Femur (tissue), 1 donor: ENCODE measurements at regions not wholly inside any gene's neighbourhood (a gene's known extent, or its start where the extent isn't known, plus 50 kb on each side); places are given as distances from the start of the nearest gene placed in this dataset.

Experiments
- DNase-seq: peaks from one replicate; pipeline ENCODE4 v3.0.0-alpha.2; 2017

DNA sequence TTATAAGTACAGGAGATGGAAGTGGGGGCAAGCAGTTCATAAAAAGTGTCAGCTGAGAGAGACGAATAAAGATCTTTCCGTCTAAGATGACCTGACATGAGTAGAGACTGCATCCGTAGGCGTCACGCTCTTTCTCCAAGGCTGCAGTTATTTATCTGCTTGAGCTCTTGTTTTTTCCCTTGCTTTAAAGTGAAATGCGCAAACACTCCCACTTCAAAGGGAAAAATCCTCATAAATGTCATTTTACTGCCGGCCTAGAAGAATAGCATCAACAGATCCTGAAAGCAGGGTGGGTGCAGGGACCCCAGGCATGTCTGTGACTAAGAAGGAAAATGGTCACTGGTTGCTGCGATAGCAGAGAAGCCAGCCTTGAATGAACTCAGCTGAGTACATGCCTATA is 647.4 kb downstream of the MED13L start:
- DNase-seq = no peak

DNA sequence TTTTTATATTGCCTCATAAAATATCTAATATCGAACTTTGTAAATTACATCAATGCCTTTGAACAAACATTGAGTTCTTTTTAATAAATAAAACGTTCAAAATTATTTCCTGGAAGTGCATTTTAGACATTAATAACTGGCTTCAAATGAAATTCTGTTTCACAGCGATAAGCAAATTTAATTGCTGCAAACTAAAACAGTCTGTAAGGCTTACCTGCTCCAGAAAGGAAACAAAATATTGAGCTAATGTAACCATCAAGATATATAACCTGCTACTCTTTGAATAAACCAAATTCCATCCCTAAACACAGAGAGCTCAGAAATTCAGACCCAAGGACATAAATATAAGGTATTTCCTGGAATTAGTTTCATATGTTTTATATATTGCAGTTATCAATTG is 651.3 kb downstream of the MED13L start:
- no peak for DNase-seq

DNA sequence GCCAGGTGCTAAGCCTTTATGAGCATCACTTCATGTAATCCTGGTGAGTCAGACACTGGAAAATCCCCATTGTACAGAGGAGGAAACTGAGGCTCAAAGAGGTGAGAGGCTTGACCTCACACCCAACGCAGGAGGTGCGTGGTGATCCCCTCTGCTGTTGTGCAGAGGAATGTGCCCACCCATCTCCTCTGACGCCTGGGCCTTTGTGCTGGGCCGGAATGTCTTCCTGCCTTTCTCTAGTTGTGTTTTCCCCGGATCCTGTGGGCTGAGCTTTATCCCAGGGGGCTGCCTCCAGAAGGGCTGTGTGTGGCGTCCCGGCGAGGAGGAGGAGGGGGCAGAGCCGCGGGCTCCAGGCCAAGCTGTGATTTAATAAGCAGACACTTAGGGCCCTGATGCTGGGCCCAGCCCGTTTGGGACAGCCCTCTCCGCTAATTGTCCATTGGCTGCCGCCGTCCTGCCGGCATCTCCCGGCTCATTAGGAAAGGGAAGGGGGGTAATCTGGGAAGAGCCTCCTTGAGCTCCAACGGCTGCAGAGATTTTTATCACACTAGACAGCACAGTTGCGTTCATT is 653.6 kb downstream of the MED13L start:
- DNase-seq = peak; percentile 56

DNA sequence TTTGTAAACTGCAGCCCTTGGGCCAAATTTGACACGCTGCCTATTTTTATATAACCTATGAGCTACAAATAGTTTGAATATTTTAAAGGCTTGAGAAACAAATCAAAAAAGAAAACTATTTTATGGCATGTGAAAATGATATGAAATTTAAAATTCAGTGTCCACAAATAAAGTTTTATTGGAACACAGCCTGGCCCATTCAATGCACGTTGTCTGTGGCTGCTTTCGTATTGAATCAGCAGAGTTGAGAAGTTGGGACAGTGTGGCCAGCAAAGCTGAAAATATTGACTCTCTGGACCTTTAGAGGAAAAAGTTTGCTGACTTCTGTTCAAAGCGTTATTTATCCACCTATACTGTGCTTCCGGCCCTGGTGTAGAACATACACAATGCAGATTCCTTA is 654.2 kb downstream of the MED13L start:
- no peak for DNase-seq

DNA sequence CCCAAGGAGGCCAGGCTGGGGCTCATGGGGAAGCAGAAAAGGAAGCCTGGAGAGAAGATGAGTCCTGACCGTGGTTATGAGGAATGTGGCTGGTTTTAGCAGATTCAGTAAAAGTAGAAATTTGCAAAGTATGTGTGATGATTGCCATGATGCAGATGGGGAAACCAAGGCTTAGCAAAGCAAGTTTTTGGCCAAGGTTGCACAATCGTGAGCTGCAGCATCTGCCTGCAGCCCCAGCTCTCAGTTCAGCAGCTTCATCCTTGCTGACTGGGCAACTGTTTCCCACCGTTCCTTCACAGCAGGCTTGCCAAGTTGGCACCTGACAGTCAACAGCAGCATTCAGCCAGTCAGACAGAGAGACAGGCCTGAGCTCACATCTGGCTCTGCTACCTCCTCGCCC is 656.7 kb downstream of the MED13L start:
- DNase-seq = no peak

DNA sequence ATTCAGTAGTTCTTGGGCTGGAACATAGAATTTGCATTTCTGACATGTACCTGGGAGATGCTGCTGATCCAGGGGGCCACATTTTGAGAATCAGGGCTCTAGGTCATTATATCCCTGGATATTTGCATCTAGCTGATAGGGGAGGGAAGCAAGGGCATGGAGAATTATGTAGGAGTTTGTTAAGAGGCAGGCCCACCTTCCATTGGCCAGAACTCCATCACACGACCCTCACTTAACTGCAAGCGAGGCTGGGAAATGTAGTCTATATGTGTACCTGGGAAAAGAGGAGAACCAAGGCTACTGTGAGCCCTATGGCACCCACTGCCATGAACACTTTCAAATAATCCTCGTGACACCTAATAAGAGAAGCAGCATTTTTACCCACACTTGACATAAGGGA is 657.6 kb downstream of the MED13L start:
- no peak for DNase-seq

DNA sequence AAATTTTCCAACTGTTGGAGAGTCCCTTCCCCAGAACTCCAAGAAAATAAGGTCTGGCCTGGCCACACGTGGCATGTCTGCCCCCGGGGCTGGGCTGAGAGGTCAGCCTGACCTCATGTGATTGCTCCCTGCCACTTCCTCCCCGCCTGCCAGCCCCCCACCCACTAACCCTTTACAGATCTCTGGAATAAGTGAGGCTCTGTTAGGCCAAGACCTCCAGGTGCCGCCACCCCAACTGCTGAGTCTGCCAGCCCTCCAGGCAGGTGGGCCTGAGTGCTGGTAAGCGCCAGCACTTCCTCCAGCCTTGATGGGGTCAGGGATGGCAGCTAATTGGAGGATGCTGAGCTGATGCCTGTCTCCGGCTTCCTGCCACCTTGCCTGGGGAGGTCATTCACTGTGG is 658.4 kb downstream of the MED13L start:
- DNase-seq = no peak

DNA sequence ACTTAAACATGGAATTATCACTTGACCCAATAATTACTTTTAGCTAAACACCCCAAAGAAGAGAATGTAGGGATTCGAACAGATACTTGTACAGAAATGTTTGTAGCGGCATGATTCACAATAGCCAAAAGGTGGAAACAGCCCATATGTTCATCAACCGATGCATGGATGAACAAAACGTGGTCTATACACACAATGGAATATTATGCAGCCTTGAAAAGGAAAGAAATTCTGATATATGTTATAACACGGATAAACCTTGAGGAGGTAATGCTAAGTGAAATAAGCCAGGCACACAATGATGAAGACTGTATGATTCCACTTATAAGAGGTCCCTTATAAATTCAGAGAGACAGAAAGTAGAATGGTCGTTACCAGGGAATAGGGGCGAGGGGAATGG is 659.4 kb downstream of the MED13L start:
- DNase-seq = no peak

DNA sequence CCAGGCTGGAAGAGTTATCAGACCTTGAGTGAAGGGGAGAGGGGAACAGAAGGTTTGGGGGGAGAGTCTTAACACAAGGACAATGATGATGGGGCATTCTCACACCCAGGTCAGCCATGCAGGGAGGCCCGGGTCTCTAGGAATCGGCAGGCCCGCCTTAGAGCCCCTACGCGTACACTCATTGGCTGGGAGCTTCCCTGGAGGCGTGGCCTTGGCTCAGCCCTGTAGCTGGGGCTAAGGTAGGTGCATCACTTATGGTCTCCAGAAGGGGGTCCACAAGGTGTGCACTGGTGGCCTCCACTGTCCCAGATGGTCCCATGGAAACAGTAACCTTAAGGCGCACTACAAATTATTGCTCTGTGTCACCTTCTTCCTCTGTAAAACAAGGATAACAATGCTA is 660.1 kb downstream of the MED13L start:
- no peak for DNase-seq

DNA sequence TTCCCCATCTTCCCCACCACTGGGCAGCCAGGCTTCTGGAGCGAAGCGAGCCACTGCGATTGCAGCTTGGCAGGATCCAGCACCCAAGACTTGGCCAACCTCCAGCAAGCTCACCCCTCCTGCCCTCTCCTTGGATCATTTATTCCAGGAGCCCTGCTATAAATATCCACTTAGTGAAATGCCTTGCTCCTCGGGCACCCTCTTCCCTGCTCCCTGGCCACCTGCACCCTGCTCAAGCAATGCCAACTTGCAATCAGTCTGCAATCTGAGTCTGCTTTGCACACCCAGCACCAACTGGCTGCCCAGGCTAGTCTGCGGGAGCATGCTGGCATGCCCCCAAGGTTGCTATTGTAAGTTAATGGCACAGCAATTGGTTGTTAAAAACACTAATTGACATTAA is 666.0 kb downstream of the MED13L start:
- no peak for DNase-seq

DNA sequence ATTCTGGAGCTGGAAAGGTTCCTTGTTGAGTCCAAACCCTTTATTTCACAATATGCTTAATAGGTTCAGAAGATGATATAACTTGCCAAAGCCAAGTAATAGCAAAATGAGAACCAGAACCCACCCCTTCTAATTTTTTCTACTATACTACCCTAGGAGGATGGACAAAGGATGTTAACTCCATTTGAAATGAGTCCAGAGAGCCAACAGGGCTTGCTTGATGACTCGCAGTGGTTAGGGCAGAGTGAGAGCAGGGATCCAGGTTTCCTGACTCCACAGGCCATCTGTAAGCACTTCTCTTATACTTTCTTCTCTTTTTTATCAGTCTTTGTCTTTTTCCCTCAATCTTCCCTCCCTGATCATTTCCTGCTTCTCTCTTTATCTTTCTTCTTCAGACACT is 668.1 kb downstream of the MED13L start:
- no peak for DNase-seq

DNA sequence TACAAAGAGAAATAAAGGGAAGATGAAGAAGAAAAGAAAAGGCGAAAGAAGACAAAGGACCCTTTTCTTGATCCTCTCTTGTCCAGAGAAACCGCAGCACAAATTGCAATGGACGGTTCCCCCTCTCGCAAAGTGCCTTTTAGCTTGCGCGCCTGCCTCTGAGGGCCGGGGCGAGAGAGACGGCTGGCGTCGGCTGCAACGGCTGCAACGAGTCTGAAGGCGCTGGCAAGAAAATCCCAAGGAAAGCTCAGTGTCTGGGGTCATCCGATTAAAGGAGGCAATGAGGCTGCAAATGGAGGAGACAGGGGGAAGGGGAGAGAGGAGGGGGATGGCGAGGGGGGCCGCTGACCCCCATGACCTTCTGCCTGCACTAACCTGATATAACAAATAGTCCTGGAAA is 671.5 kb downstream of the MED13L start:
- no peak for DNase-seq

DNA sequence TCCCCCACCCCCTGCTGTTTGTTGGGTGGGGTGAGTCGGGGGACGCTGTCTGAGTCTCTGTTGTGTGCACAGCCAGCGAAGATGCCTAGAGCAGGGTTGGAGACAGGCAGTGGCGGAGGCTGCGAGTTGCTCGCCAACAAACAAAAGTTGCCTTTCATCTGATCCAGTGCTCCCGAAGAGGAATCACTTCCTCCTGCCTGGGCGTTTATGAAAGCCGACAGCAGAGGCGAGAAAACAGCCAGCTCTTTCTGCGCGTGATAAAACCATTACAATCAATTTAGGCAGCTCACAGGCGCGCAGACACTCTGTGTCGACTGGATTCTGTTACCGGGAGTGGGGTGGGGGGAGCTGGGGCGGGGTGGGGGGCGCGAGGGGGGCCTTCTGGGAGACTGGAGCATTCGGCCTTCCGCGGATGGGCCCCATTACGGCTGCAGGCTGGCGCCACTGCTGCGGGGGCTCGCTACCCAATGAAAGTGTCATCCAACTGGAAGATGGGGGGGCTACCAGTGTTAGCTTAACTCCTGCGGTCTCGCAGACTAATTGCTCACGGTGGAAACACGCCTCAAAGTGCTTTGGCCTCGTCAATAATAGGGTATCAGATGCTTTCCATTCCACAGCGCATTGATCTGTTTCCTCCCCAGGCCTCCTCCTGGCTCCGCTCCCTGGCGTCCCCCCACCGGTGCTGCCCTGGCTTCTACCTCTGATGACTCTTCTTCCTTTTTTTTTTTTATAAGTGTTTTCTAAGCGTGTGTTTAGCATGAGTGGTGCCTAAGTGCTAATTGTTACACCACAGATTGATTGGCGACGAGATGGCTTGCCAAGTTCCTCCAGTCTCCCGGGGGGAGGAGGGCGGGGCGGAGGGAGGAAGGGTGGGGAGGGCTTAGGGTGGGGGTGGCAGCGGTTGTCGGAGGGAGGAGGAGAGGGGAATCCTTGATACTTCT is 678.4 kb downstream of the MED13L start:
- DNase-seq = peak; percentile 53

DNA sequence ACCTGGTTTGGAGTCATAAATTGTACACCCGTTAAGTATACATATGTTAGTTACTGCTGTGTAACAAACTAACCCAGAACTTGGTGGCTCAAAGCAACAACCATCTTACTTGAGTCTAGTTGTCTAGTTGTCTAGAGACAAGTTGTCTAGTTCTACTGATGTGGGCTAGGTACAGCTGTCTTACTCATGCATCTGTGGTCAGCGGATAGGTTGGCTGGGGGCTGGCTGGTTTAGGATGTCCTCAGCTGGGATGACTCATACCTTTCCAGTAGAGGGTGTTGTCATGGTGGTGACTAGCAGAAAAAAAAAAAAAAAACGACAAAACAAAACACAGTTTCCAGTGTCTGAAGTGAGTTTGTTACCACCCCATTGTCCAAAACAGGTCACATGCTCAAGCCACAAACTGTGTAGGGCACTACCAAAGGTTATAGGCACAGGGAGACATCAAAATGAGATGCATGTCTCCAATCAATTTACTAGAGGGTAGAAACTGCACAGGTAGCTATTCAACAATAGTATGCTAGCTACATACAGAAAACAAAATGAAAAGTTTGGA is 680.3 kb downstream of the MED13L start:
- no peak for DNase-seq

DNA sequence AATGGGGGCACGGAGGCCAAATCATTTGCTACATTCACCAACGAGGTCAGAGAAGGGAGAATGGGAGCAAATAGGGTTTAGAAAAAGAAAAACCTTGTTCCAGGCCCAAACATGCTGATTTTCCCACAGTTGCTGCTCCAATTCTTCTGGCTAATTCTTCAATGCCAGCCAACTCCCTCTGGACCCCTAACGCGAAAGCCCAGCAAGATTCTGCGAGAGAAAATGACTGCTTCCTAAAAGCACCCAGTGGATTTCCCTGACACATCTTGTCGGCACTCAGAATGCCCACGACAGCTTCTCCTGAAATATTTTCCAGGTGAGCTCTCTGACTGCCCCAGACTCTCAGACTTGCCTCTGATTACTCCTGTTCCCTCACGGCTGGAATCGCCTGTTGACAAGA is 689.4 kb downstream of the MED13L start:
- DNase-seq = no peak

DNA sequence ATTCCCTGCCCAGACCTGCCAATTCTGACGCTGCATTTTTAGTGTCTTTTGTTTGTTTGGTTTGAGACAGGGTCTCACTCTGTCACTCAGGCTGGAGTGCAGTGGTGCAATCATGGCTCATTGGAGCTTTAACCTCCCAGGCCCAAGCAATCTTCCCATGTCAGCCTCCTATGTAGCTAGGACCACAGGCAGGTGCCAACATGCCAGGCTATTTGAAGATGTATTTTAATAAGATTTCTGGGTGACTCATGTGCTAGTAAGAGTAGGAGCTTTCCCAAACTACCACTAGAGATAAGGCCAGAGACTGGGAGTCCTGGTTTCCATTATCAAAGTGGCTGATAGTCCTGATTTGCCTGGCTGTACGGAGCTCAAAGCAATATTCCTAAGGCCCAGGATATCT is 693.3 kb downstream of the MED13L start:
- DNase-seq = no peak

DNA sequence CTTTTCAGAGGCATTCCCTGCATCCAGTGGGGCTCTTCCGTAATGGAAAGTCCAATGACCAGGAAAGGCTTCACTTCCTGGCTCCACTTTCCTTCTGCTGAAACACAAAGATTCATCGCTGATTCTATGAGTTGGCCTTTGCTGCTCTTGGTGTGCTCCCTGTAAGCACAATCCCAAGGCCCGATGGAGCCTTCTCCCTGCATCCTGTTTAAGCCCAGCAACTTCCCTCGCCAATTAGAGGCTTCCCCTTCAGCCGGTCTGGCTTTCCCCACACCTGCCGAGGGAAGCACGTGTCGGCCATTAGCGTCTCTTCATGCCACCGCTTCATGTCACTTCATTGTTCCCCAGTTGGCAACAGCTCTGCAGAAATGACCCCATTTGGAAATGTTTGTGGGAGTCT is 693.9 kb downstream of the MED13L start:
- DNase-seq = peak; percentile 25

DNA sequence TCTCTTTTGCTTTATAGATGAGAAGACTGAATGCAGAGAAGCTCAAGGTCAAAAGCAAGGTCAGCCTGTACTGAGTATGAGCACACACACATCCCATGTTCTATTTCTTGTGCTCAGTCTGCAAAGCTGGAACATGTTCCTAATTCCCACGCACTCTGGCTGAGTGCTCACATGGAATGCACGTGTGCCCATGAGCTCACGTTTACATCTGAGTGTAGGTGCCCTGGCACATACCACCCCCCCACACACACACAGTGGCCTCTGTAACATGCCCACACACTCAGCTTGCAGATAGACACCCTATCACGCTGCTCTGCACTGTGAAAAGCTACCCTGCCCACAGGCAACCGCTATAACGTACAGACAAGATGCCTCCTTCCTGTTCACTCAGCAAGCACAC is 700.1 kb downstream of the MED13L start:
- no peak for DNase-seq

DNA sequence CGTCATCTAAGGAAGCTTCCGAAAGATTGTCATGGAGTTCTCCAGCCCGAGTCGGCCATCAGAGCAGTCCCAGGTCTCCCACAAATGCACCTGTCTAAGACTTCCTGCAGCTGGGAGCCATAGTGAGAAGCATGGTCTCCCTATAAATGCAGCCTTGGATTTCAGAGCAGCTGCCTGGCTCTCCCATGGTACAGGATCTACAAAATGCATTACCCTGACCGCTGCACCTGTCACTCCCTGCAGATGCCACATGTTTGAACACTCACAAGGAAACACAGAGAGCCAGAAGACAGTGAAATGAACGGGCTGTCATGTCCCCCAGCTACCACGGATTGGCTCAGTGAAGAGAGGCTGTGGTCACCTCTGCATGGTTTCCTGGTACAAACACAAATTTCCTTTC is 702.7 kb downstream of the MED13L start:
- no peak for DNase-seq

DNA sequence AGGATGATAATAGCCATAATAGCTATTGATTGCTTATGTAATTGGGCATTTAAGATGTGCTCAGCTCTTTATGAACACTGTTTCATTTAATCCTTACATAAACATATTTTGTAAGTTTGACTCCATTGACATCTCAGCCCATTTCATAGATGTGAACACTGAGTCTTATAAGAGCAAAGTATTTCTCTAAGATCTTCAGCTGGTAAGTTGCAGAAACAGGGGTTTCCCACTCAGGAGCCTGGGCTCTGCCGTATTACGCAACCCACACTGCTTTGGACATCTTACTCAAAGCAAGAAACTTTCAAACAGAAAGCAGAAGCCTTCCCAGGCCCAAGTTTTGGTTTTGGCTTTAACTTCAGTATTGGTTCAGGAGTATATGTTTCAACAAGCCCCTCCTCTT is 705.1 kb downstream of the MED13L start:
- DNase-seq = no peak

DNA sequence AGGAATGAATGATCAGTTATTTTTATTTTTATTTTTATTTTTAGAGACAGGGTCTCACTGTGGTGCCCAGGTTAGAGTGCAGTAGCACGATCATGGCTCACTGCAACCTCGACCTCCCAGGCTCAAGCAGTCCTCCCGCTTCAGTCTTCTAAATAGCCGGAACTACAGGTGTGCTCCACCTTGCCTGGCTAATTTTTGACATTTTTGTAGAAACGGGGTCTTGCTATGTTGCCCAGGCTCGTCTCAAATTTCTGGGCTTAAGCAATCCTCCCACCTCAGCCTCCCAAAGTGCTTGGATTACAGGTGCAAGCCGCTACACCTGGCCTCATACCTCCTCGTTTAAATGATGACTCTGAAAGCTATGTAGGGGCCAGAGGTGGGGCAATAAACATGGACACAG is 706.0 kb downstream of the MED13L start:
- no peak for DNase-seq

DNA sequence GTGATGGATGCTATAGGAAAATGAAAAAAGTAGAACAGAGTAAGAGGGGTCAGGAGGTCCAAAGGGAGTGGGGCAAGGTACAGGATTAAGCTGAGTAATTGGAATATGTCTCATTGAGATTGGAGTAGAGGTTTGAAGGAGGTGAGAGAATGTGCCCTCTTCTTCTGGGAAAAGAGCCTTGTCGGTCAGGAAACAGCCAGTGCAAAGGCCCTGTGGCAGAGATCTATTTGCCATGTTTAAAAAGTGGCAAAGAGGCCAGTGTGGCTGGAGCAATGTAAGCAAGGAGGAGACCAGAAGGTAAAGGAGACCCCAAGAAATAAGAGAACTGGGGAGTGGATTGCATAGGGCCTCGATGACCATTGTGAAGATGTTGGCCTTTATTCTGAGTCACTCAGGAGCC is 706.5 kb downstream of the MED13L start:
- DNase-seq = no peak

DNA sequence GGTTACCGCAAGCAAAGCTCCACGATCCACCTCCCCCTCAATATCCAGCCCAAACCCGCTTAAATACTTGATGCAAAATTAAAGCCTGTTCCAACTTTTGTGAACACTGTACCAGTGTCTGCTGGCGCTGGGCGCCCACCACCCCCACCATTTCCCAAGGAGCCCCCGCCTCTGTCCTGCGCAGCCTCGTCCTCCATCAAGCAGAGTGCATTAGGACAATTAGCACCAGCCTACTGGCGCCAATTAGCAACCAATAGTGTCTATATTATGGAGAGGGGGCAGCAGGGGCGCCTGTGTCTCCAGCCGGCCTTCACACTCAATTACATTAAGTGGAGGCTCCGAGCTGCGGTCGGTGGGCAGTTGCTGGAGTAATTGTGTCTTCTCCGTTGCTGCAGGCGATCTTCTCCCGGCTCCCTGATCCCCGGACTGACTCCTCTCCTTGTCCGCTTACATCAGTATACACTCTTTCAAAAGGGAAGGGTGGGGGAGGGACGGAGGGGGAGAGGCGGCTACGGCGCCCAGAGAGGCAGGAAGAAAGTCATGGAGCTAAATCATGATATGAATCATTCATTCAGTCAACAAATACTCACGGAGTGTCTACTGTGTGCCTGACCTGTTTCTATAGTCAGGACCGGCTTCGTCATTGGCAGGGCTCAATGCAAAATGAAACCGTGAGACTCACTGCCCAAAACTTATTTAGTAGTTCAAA is 707.3 kb downstream of the MED13L start:
- DNase-seq = no peak
